ENCODE measurements at regions not wholly inside any gene's neighbourhood (a gene's known extent, or its start where the extent isn't known, plus 50 kb on each side); places are given as distances from the start of the nearest gene placed in this dataset.

- H3K36me3 ChIP-seq, result no peaks in the 10 kb centered on the region
- ATAC-seq, result no peak
- H3K27ac ChIP-seq, result no peak overlapping the region
- peaks cover 5% of the 10 kb centered on the region for H3K27me3 ChIP-seq
- TF ChIP-seq CTCF (IDR thresholded peaks at IDR 0.05) (no peak), POLR2A (IDR thresholded peaks at IDR 0.05) (no peak), EP300 (IDR thresholded peaks at IDR 0.05) (no peak), POLR2AphosphoS5 (IDR thresholded peaks at IDR 0.05) (no peak)
- H3K4me3 ChIP-seq, result no peak overlapping the region
- 33 to 41% methylated on average over 5 to 6 of the region's 6 CpGs for WGBS, 2 donors (ENCODE audit: low coverage in 1 of 2)
- no peaks in the 10 kb centered on the region for H3K4me1 ChIP-seq
- H3K9me3 ChIP-seq, result no peaks in the 10 kb centered on the region
Observed at GRCh38 chr13:60696602-60697001, 299.6 kb downstream of the TDRD3 start.

- Histone ChIP-seq H3K27me3 (peaks cover 5% of the 10 kb centered on the region), H3K27ac (no peak overlapping the region), H3K36me3 (no peaks in the 10 kb centered on the region), H3K9me3 (no peaks in the 10 kb centered on the region), H3K4me1 (no peaks in the 10 kb centered on the region), H3K4me3 (no peak overlapping the region)
- no peak for ATAC-seq
- TF ChIP-seq POLR2A (IDR thresholded peaks at IDR 0.05), result no peak
- no peak for TF ChIP-seq EP300 (IDR thresholded peaks at IDR 0.05)
- TF ChIP-seq POLR2AphosphoS5 (IDR thresholded peaks at IDR 0.05), result no peak
Observed at GRCh38 chr13:60691268-60691667, 294.2 kb downstream of the TDRD3 start.

GRCh38 chr13:60690604-60691003, 293.6 kb downstream of the TDRD3 start:
- WGBS, 2 donors (ENCODE audit: low coverage in 1 of 2), result 43 to 45% methylated on average over 6 of the region's 6 CpGs
- ATAC-seq, result no peak
- no peaks in the 10 kb centered on the region for H3K9me3 ChIP-seq
- H3K4me1 ChIP-seq, result no peaks in the 10 kb centered on the region
- no peaks in the 10 kb centered on the region for H3K36me3 ChIP-seq
- no peak overlapping the region for H3K4me3 ChIP-seq
- H3K27ac ChIP-seq, result no peak overlapping the region
- H3K27me3 ChIP-seq, result peaks cover 5% of the 10 kb centered on the region
- TF ChIP-seq EP300 (IDR thresholded peaks at IDR 0.05) (no peak), POLR2A (IDR thresholded peaks at IDR 0.05) (no peak), CTCF (IDR thresholded peaks at IDR 0.05) (no peak), POLR2AphosphoS5 (IDR thresholded peaks at IDR 0.05) (no peak)

- Histone ChIP-seq H3K27me3 (peaks cover 5% of the 10 kb centered on the region), H3K27ac (no peak overlapping the region), H3K9me3 (no peaks in the 10 kb centered on the region), H3K4me3 (no peak overlapping the region), H3K4me1 (no peaks in the 10 kb centered on the region), H3K36me3 (no peaks in the 10 kb centered on the region)
- ATAC-seq, result no peak
- TF ChIP-seq EP300 (IDR thresholded peaks at IDR 0.05), result no peak
- TF ChIP-seq CTCF (IDR thresholded peaks at IDR 0.05), result no peak
- no peak for TF ChIP-seq POLR2AphosphoS5 (IDR thresholded peaks at IDR 0.05)
- no peak for TF ChIP-seq POLR2A (IDR thresholded peaks at IDR 0.05)
Observed at GRCh38 chr13:60689571-60689970, 292.6 kb downstream of the TDRD3 start.

- H3K9me3 ChIP-seq, result no peaks in the 10 kb centered on the region
- TF ChIP-seq POLR2A (IDR thresholded peaks at IDR 0.05) (no peak), CTCF (IDR thresholded peaks at IDR 0.05) (no peak), EP300 (IDR thresholded peaks at IDR 0.05) (no peak), POLR2AphosphoS5 (IDR thresholded peaks at IDR 0.05) (no peak)
- peaks cover 5% of the 10 kb centered on the region for H3K27me3 ChIP-seq
- H3K27ac ChIP-seq, result no peak overlapping the region
- H3K4me3 ChIP-seq, result no peak overlapping the region
- ATAC-seq, result no peak
- WGBS, 2 donors (ENCODE audit: low coverage in 1 of 2), result 67 to 76% methylated on average over 3 of the region's 3 CpGs
- no peaks in the 10 kb centered on the region for H3K36me3 ChIP-seq
- H3K4me1 ChIP-seq, result no peaks in the 10 kb centered on the region
Observed at GRCh38 chr13:60689076-60689475, 292.1 kb downstream of the TDRD3 start.

Data from gastroesophageal sphincter (tissue), 4 donors.